ENCODE measurements at regions not wholly inside any gene's neighbourhood (a gene's known extent, or its start where the extent isn't known, plus 50 kb on each side); places are given as distances from the start of the nearest gene placed in this dataset.

GRCh38 chr2:51516667-51517066 is 484.7 kb upstream of the NRXN1 start:
- no peak for TF ChIP-seq CTCF (IDR thresholded peaks at IDR 0.05; ENCODE audit: low read length)
- TF ChIP-seq EZH2phosphoT487 (IDR thresholded peaks at IDR 0.05; ENCODE audit: low read length) = no peak
- TF ChIP-seq EZH2 (optimal IDR thresholded peaks at IDR 0.05; ENCODE audit: low read depth, low read length) = no peak
